ENCODE measurements at regions not wholly inside any gene's neighbourhood (a gene's known extent, or its start where the extent isn't known, plus 50 kb on each side); places are given as distances from the start of the nearest gene placed in this dataset.

DNA sequence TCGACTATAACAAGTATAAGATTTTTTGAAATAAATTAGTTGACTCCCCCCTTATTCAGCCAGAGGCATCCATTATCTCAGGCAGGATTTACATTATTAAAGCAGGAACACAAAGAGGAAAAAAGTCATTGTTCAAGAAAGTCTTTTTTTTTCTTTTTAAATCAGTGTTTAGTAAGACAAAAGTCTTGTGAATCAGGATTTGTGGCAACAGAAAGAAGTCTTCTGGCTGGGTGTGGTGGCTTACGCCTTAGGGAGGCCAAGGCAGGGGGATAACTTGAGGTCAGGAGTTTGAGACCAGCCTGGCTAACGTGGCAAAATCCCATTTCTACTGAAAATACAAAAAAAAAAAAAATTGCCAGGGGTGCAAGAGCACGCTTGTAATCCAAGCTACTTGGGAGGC lies 505.5 kb downstream of the LMO4 start:
- DNase-seq = no peak

DNA sequence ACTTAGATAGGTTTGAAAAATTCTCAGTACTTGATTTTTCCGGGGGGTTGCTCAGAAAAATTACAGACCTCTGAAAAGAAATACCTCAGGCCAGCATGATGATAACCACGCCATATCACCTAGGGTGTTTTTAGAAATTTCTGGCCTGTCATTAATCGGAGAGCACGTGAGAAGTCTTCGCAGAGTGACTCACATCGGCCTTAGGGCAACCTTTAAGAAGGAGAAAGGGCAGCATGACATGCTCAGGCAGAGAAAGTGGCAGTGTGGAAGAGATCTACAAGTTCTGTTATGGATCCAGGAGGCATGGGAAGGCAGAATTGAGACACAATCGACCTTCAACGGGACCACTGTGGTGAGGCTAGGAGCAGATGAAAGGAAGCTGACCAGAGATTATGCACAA lies 506.3 kb downstream of the LMO4 start:
- no peak for DNase-seq

DNA sequence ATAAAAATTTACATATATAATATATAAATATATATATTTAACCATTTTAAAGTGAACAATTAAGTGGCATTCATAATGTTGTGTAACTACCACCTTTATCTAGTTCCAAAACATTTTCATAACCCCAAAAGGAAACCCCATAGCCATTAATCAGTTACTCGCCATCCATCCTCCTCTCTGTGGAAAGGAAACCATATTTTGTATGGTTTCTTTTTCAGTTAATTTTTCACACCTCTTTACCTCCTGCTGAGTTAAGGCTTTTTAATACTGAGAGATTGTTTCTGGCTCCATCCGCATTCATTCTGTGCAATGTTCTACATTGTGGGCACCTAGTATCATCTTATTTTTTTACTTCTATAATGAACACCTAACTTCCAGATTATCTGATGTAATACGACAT lies 512.1 kb downstream of the LMO4 start:
- no peak for DNase-seq

DNA sequence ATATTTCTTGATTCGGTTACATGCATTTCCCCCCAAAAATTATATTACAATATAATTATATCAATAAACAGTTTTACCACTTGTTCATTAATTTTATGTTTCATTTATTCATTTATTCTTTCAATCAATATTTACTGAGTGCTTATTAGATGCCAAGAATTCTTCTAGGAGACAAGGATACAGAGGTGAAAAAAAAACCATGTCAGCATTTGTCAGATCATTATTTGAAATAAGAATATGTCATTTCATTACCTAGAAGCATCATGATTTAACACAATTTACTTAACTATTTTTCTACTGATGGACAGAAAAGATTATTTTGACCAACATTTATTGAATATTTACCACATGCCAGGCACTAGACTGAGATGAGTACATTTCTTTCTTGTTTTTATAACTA lies 512.7 kb downstream of the LMO4 start:
- no peak for DNase-seq

DNA sequence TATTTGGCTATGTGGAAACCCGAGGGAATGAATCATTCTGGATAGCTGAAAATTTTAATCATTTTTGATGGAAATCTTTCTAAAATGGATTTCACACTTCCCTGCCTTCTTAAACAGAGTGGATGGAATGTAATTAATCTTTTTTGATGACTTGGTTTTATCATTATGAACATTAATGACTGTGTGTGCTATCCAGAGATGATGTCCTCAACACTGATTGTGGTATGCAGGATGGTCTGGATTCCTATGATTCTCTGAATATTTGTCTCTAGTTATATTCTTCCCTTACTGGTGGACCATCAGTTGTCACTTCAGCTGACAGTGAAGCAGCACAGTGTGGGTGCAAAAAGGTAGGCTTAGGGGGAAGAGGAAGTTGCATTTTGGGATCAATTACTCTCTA lies 513.5 kb downstream of the LMO4 start:
- no peak for DNase-seq

DNA sequence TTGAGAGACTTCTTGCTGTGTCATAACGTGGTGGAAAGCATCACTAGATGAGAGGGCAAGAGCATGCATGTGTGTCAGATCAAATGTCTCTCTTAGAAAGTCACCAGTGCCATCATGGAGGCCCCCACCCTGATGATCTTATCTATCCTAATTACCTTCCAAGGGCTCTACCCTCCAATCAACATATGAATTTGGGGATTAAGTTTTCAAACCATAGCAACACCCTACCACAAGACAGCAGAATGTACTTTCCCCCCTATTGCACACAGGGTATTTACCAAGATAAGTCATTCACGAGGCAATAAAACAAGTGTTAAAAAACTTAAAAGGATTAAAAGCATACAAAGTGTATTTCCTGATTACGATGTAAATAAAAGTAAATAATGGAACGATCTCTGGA lies 515.6 kb downstream of the LMO4 start:
- no peak for DNase-seq

DNA sequence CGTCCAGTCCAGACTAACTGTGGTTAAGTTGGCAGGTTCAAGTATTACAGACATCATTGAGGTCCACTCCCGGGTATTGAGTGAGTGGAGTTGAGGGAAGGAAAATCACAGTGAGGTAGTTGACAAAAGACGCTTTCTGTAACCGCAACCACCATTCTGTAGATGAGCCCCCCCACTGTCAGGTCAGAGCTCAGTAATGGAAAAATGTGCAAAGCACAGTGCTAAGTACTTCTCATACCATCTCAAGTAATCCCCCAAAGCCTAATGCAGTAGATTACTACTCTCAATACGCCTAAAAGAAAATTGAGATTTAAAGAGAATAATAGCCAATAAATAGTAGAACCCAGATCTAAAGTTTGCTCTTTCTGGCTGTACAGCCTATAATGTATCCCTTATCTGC lies 522.8 kb downstream of the LMO4 start:
- no peak for DNase-seq

DNA sequence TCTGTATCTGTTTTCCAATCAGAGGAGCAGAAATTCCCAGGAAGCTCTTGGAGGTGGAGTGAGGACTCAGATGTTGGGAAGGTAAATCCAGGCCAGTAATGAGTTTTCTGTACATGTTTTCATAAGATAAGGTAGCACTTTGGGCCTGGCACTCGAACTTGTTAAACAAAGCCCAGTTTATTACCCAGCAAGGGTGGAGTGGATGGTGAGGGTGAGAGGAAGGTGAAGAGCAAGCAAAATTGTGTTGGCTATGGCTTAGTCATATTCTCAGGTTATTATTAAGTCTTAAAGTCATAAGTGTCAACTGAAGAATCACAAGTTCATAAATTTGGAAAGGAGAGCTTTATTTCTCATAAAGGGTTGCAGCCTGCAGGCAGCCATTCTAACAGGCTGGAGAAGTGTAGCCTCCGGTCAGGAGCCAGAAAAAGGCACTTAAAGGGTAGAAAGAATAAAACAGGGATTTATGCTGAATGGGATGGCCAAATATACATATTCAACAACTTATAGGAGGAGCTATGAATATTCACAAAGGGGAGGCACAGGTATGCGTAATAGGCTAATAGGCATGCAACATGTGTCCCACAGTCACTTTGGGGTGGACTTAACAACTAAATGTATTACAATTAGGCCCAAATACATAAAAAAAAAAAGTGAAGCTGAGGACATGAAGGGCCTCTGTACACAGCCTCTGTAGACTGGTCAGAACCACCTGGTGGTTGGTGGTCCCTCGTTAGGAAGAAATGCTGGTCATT lies 523.9 kb downstream of the LMO4 start:
- no peak for DNase-seq

DNA sequence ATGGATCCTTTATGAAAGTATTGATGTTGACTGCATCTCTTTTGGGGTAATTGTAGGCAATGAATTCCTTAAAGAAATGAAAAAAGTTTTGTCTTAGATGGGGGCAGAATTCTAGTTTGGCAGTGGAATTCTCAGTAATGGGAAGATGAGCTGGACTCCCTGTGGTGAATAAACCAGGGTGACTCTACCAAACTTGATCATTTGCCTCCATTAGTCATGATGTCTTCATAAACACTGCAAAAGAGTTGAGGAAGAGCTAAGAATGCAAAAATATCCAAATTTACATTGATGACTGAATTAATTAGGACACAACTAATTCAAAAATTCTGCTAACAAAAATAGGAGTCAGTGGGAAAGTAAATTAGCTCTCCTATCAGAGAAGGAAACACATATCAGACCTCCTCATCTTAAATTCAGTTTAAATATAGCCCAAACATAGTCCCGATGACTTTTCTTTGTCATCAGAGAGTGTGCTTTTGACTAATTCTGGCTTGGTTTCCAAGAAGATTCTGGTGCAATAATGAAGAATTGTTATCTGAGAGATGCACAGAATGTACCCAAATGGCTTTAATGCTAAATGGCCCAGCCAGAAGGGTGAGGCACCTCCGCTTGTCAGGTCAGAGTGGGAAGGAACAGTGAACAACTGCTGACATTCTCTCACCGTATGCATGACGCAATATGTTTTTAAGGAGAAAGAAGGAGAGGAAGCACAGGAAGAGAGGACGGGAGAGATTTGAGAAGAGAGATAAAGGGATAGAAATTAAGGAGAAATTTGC lies 525.1 kb downstream of the LMO4 start:
- no peak for DNase-seq

DNA sequence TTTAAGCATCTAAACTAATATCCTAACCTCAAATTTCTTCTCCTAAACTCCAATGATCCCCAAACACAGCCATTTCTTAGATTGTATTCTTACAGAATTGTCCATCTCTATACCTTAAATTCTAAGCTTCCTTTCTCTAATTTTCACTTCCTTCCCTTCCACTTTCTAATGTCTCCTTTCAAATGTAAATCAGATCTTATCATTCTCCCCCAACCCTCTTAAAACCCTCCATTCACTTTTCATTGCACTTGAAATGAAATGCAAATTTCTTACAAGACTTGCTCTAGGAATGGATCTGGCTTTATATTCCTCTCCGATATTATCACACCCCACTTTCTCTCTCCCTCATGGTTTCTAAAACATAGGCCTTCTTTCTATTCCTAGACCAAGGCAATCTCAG lies 534.6 kb downstream of the LMO4 start:
- no peak for DNase-seq

DNA sequence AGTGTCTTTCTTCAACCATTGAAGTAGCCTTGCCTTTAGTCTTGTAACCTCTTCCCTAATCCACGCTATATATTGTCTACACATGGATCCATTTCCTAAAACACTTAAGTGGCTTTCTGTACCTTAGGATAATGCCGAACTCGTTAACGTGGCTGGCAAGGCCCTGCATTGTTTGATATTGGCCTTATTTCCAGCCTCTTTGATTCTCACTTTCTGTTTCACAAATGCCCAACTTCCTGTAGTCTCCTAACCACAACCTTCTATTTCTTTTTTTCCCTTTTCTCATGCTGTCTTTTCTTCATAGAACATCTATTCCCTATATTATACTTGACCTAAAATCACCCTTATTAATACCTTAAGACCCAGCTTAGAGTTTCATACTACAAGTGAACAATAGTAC lies 536.0 kb downstream of the LMO4 start:
- DNase-seq = no peak

DNA sequence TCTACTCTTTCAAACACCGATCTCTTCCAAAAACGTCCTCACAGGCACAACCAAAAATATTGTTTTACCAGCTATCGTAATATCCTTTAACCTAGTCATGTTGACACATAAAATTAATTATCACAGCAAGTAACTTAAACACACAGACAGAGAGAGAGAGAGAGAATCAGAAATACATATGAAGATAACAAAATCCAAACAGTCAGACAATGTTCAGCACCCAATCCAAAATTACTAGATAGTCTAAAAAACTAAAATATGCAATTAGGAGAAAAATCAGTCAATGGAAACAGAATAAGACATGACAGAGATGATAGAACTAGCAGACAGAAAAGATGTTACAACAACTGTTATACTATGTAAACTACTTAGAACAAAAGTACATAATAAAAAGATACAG lies 537.7 kb downstream of the LMO4 start:
- DNase-seq = no peak

DNA sequence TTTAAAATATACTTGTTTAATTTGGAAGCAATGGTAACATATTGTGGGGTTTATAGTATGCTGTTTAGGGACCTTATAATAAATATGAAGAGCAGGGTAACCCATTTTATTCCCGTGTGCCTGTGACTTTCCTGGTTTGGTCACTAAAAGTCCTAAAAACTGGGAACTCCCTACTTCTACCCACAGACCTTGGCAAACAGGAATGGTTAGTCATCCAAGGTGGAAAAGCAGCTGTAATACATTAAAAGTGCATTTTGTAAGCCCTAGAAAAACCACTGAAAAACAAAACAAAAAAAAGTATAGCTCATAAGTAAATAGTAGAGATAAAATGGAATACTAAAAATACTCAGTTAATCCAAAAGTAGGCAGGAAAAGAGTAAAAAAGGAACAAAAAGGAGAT lies 538.9 kb downstream of the LMO4 start:
- DNase-seq = no peak

DNA sequence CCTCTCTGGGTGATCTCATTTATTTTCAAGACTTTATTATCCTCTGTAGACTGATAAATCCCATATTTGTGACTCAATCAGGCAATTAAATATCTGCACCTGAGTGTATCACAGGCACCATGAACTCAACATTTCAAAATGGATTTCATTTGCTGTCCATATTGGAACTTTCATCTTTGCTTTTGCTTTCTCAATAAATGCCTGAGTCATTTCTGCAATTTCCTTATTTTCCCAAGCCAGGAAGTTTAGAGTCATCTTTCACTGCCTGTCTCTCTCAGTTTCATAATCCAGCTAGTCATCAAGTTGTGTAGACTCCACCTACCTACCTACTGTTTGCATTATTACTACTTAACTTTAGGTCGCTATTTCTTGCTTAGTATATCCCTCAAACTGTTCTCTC lies 540.9 kb downstream of the LMO4 start:
- no peak for DNase-seq

DNA sequence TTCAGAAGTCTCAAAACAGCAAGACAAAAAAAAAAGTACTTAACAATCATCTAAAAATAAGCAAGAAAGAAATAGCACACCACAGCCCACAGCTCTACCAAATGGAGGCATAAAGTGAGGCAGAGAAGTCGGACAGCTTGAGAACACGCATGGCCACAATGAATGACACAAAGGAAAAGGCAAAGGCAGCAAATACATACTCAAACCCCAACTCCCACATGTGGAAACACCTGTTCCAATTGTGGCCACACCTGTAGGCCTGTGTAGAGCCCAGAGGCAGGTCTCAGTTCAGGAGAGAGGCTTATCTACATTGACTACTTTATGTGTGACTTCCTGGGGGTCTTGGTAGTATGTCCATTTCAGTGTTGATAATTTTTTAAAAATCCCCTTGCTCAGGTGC lies 543.5 kb downstream of the LMO4 start:
- DNase-seq = no peak

DNA sequence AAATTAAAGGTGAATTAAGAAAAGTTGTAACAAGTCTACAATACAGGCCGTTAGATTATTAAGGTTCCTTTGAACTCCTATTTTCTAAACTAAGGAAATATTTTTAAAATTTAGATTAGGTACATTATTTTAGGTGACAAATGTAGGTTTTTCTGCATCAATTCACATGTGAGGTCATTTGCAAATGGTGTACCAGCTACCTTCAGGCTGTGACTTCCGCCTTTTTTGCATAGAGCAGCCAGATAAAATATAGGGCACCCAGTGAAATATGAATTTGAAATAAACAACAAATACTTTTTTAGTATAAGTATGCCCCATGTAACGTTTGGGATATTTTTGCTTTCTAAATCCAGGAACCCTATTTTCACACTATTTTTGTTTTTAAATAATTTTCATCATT lies 544.0 kb downstream of the LMO4 start:
- no peak for DNase-seq

DNA sequence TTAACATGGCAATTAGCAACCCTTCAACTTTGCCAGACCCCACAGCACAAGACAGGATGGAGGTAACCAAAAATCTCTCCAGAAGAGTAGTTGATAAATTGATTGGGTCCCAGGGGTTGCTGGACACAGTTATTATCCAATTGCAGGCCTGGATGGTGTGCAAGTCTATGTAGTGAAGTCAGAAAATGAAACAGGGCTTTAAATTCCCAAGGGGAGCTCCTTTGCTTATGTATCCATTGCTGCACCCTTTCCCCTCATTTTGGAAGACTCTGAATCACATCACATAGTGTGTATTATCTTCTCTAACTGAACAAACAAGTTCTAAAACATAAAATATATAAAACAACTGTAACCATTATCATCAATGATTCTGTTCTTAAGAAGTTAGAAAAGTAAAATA lies 550.2 kb downstream of the LMO4 start:
- no peak for DNase-seq

DNA sequence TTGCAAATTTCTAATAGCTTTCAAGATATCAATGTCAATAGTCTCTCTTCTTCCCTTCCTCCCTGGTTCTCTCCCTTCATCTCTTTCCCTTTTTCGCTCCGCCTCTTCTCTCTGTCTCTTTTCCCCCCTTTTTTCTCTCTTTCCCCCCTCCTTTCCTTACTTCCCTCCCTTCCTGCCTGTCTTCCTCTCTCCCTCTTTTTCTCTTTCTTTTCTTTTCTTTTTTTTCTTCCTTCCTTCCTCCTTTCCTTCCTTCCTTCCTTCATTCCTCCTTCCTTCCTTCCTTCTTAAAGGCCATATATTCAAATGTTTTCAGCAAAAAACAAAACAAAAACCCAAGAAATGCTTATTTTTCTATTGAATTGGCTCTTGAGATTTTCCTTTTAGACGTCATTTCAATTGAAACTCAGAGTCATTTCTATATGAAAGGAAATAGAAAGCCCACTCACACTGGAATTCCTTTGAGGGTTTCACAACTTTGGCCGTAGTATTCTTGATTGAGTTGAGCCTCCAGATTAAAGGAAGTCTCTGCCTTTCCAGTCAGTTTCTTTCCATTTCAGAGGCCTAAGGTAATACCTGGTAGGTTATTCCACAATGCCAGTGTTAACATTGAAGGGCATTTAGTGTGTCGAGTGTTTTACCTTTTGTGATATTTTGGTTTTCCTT lies 551.5 kb downstream of the LMO4 start:
- DNase-seq = no peak

DNA sequence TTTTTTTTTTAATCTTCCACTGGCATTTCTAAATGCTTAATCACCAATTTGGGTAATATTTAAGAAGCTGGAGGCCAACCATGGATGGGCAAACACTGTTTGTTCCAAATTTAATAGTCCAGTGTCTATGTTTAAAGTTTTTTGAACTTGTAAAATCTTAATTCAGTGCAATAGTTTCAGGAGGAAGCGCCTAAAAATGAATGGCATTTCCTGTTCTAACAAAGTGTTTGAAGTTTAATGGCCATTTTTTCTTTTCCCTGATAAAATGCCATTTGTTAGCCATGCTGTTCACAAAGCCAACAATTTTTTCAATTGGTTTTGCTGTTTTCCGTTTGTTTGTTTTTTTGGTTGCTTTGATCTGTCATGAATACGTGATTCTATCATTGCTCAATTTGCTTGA lies 552.1 kb downstream of the LMO4 start:
- DNase-seq = no peak

DNA sequence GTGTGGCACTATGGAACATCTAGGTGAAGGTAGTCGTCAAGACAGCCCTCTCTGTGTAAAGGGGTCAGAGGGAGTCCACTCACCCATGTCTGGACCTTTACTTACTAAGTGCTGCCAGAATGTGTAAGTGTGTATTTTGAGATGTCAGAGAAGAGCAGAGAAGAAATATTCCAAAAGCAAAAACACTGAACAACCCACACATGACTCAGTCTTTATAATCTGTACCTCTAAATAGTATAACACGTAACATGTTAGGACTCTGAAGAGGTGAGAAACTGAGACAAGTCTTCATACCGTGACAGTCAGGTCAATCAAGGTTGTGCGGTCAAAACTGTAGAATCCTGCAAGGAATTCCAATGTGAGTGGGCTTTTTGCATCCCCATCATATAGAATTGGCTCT lies 555.2 kb downstream of the LMO4 start:
- DNase-seq = no peak

DNA sequence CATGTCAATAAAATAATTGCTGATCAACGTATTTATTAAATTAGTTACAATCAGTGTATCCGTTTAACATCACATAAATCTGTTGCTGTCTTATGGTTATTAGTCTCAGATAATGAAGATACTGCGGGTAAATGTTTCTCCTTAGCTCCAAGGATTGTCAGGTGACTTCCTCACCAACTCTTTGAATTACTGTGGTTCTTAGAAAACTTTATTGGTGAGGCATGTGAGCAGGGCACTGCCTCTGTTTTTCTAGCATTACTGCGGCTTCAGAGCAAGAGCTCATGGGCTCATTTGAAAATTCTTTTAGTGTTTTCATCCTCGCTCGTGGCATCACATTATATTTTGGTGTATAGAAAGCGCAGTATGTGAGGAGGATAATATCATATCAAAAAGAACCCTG lies 555.9 kb downstream of the LMO4 start:
- no peak for DNase-seq

DNA sequence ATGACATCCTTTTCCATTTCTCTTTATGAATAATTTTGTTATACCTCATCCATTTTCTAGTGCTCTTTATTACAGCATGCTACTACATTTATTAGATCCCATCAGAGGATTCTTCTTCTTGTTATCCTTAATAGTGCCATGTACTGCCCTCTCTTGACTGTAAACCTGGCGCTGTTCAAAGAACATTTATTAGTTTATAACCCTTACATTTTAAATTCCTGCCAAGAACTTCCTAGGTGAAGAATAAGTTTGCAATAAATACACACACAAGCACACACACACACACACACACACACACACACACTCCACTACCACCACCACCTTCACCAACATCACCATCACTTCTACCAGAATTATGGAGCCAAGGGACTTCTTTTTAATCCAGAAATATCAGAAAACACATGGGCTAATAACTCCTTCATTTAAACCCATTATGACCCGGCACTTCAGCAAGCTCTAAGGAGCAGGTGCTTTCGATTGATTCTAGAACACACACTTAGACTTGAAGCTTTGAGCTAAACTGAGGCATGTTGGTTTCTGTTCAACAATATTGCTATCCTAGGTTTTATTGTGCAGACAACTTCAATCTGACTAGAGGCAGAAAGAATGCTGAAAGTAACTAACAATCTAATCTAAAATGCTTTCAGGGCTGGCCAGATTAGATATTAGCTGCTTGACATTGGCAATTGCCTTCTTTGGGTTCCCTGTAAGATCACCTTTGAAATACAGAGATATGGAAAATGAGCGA lies 556.8 kb downstream of the LMO4 start:
- no peak for DNase-seq

DNA sequence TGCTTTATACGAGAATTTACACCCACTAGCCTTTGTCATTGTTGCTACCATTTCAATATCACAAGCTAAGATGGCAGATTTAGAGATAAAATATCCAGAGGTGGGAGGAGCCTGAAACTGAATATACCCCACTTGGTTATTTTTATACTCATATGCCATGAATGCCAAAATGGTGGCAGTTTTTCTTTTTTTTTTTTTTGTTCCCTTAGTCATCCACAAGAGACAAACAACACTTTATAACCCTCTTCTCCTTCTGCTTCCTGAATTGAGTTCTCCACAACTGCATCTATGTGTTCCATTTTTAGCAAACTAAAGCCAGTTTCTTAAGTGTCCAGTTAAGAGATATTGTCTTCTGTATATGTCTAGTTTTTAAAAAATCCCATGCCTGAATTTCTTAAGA lies 558.4 kb downstream of the LMO4 start:
- no peak for DNase-seq

DNA sequence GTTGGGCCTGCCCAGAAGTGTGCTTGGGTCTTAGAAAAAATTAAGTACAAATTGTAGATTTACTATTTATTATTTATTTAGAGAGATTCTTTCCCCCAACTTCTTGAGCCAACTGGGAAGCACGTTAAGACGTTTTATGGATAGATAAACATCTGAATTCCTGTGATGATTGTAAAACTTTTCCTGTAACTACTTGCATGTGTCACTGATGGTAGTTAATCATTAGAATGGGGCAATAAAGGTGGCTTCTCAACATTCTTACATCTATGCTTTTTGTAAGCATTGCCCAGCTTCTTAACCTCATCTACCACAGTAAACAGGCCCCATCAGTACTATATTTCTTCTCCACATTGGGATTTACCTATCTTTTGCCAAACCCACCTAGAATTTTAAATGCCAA lies 559.8 kb downstream of the LMO4 start:
- DNase-seq = no peak

All from stimulated activated CD4-positive, alpha-beta T cell treated with anti-CD3 and anti-CD28 coated beads, Interleukin-15, amount 100 ng/mL, for 24 hours (primary cell).